GM12875 (cell line): ENCODE measurements at regions not wholly inside any gene's neighbourhood (a gene's known extent, or its start where the extent isn't known, plus 50 kb on each side); places are given as distances from the start of the nearest gene placed in this dataset.
"Not testable (repeated sequence)": the region's sequence is repeated elsewhere in the genome, so short reads cannot be mapped to it uniquely, and the experiment has no call there.

Experiments used
- H3K4me3 ChIP-seq: one replicate; pipeline ENCODE4 v1.5.1; 2011; ENCODE audit warnings: low read depth, low read length, control low read depth
- TF ChIP-seq, protein P1 (sequence below): IDR thresholded peaks from 2 replicates; pipeline ENCODE4 v1.5.1; 2011; ENCODE audit warnings: low read depth, mild to moderate bottlenecking, control low read depth, inconsistent platforms, low read length, moderate library complexity, borderline replicate concordance; ENCODE audit not compliant: insufficient read depth

- H3K4me3 ChIP-seq, result not testable (repeated sequence)
These were observed 184.9 kb downstream of the SPATA31A6 start for GRCh38 chr9:42368279-42368881.

- not testable (repeated sequence) for H3K4me3 ChIP-seq
These were observed 186.7 kb downstream of the SPATA31A6 start for GRCh38 chr9:42370172-42370571.

- H3K4me3 ChIP-seq, result not testable (repeated sequence)
These were observed 188.0 kb downstream of the SPATA31A6 start for GRCh38 chr9:42371417-42371816.

GRCh38 chr9:42377530-42378417 lies 194.3 kb downstream of the SPATA31A6 start:
- not testable (repeated sequence) for H3K4me3 ChIP-seq

DNA sequence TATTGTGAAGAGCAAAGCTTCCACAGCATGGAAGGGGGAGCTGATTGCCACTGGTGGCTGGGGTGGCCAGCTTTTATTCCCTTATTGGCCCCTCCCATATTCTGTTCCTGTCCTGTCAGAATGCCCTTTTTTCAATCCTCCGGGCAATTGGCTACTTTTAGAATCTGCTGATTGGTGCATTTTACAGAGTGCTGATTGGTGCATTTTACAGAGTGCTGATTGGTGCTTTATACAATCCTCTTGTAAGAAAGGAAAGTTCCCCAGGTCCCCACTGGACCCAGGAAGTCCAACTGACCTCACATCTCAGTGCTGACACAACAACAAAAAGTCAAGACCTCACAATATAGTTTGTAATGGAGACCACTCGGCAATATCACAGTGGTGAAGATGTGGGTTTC lies 195.0 kb downstream of the SPATA31A6 start:
- TF ChIP-seq, protein P1, sequence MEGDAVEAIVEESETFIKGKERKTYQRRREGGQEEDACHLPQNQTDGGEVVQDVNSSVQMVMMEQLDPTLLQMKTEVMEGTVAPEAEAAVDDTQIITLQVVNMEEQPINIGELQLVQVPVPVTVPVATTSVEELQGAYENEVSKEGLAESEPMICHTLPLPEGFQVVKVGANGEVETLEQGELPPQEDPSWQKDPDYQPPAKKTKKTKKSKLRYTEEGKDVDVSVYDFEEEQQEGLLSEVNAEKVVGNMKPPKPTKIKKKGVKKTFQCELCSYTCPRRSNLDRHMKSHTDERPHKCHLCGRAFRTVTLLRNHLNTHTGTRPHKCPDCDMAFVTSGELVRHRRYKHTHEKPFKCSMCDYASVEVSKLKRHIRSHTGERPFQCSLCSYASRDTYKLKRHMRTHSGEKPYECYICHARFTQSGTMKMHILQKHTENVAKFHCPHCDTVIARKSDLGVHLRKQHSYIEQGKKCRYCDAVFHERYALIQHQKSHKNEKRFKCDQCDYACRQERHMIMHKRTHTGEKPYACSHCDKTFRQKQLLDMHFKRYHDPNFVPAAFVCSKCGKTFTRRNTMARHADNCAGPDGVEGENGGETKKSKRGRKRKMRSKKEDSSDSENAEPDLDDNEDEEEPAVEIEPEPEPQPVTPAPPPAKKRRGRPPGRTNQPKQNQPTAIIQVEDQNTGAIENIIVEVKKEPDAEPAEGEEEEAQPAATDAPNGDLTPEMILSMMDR, result no peak
- no peak overlapping the region for H3K4me3 ChIP-seq

GRCh38 chr9:42379602-42380001 lies 196.1 kb downstream of the SPATA31A6 start:
- not testable (repeated sequence) for H3K4me3 ChIP-seq

DNA sequence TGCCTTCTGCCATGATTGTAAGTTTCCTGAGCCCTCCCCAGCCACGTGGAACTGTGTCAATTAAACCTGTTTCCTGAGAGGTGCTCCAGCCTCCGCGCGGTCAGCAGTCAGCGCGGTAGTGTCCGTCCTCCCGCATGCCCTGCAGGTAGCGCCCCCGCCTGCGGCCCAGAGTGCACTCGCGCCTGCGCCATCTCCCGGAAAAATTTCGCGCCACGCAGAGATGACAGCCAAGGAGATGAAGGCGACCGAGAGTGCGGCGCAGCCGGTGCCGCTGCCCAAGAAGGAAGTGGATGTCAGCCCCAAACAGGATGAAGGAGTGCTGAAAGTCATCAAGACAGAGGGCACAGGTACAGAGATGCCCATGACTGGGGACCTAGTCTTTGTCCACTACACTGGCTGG lies 201.1 kb downstream of the SPATA31A6 start:
- H3K4me3 ChIP-seq, result not testable (repeated sequence)

GRCh38 chr9:42385574-42386120 lies 202.2 kb downstream of the SPATA31A6 start:
- H3K4me3 ChIP-seq, result not testable (repeated sequence)

DNA sequence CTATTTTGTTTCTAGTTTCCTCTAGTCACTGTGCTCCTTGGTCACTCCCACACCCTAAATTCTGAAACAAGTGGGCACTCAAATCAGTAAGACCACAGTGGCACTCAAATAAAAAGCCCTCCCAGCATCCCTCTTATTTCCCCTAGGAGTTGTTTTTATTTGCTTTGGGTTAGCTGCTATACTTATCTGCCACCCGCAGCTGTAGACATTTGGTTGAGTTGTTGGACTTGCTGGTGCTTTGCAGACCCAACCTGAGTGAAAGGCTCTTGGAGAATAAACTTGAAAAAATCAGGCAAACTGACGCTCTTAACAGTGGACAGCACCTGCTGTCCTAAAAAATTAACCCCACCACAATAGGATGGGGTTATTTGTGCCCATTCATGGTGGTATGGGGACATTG lies 203.0 kb downstream of the SPATA31A6 start:
- no peak overlapping the region for H3K4me3 ChIP-seq
- TF ChIP-seq, protein P1, result no peak

DNA sequence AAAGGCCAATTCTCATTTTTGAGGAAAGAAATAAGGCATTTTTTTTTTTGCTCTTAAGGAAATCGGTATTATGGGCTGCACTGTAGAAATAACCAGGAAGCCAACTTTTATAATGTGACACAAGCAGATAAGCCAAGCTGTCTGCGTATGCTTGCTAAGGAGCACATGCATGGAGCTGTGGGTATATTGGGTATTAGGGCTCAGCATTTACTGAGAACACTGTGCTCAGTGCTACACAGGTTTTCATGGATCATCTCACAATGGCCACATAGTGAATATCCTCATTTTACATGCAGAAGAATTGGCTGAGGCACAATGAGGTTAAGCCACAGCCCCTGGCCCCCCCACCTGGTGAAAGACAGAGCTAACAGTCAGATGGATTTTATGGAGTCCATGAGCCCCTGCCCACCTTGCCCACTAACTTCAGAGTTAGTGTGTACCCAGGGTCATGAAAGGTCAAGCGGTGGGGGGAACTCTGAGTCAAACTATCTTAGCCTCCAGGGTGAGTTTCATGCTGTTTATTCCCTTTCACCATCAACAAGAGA lies 204.8 kb downstream of the SPATA31A6 start:
- TF ChIP-seq, protein P1, result no peak
- H3K4me3 ChIP-seq, result no peak overlapping the region

- TF ChIP-seq, protein P1, result no peak
- no peak overlapping the region for H3K4me3 ChIP-seq
These were observed 205.4 kb downstream of the SPATA31A6 start for GRCh38 chr9:42388846-42389245.

DNA sequence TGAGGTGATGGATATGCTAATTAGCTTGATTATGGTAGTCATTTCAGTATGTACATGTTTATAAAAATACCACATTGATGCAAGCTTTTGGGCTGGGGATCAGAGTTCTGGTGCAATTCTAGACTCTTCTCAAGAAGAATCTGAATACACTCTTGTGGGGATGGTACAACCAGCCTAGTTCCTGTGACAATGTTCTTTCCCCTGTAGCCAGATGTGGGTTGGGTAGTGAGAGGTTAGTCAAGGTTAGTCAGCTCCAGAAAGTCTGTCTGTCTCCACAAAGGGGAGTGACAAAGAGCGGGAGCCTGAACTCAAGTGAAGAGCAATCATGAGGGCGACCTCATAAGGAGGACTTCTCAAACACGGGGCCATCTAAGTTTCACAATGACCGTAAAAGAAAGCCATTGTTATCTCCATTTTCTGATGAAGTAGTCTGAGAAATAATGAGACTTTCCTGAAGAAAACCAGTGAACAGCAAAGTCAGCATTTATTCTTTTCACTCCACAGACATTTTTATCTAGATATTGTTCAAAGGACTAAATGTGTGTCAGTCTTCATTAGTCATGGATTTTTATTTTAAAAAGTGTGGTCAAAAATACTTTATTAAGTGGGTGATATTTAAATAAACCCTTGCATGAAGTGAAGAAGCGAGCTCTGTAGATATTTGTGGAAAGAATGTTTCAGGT lies 209.5 kb downstream of the SPATA31A6 start:
- H3K4me3 ChIP-seq, result not testable (repeated sequence)
